ENCODE measurements at regions not wholly inside any gene's neighbourhood (a gene's known extent, or its start where the extent isn't known, plus 50 kb on each side); places are given as distances from the start of the nearest gene placed in this dataset.

GRCh38 chr2:215626063-215626462 lies 190.2 kb upstream of the FN1 start:
- H3K4me3 ChIP-seq (ENCODE audit: low read depth in 2 of 2, low read length in 1 of 2): no peak overlapping the region
- no peaks in the 10 kb centered on the region for H3K27me3 ChIP-seq (ENCODE audit: insufficient read depth)
- DNase-seq: no peak
- H4K20me1 ChIP-seq (ENCODE audit: insufficient read depth): no peaks in the 10 kb centered on the region
- no peak overlapping the region for H3K4me2 ChIP-seq
- CTCF ChIA-PET: no interaction called here
- H3F3A ChIP-seq (replicated peaks; ENCODE audit: insufficient read depth): peaks cover 3% of the 10 kb centered on the region
- H2AFZ ChIP-seq (ENCODE audit: low read depth): no peak overlapping the region
- POLR2A ChIA-PET: no interaction called here
- no peak for TF ChIP-seq GATA2 (CRISPR knock-in tag; IDR thresholded peaks at IDR 0.05)
- TF ChIP-seq RXRA (IDR thresholded peaks at IDR 0.05; ENCODE audit: borderline replicate concordance, low read depth): no peak
- no peak for TF ChIP-seq GABPA (IDR thresholded peaks at IDR 0.05; ENCODE audit: low read depth)
- TF ChIP-seq POLR2AphosphoS5 (IDR thresholded peaks at IDR 0.05; ENCODE audit: low read depth, low read length): no peak
- no peak for TF ChIP-seq EP300 (IDR thresholded peaks at IDR 0.05; ENCODE audit: borderline replicate concordance in 1 of 2, low read depth in 1 of 2, low read length in 1 of 2)
- no peaks in the 10 kb centered on the region for H3K9me2 ChIP-seq
- no peak overlapping the region for H3K27ac ChIP-seq (ENCODE audit: low read depth in 2 of 2, low read length in 1 of 2)
- H3K9me3 ChIP-seq: no peaks in the 10 kb centered on the region
- 92% methylated on average over 1 of the region's 1 CpG for WGBS (ENCODE audit: low lambda C conversion rate)
- no peaks in the 10 kb centered on the region for H3K36me3 ChIP-seq (replicated peaks in 1 of 2; ENCODE audit: control insufficient read depth in 1 of 2, insufficient read depth in 2 of 2, low read length in 1 of 2)
- no peaks in the 10 kb centered on the region for H3K79me2 ChIP-seq (ENCODE audit: insufficient read depth)
- 0 out of 4 replicates have a peak, but pooled peaks cover 0 to 3% of the 10 kb centered on the region in 2 experiments for H3K4me1 ChIP-seq (ENCODE audit: control insufficient read depth in 1 of 2, insufficient read depth in 2 of 2, low read depth in 1 of 2, low read length in 1 of 2)
- no peak overlapping the region for H3K9ac ChIP-seq

GRCh38 chr2:215625207-215625606 lies 189.3 kb upstream of the FN1 start:
- POLR2A ChIA-PET: no interaction called here

More at GRCh38 chr2:215625207-215625606, 189.3 kb upstream of the FN1 start:
- CTCF ChIA-PET: no interaction called here
- no peaks in the 10 kb centered on the region for H3K79me2 ChIP-seq (ENCODE audit: insufficient read depth)
- H3K27me3 ChIP-seq (ENCODE audit: insufficient read depth): no peaks in the 10 kb centered on the region
- H3K36me3 ChIP-seq (replicated peaks in 1 of 2; ENCODE audit: control insufficient read depth in 1 of 2, insufficient read depth in 2 of 2, low read length in 1 of 2): no peaks in the 10 kb centered on the region
- H3K9ac ChIP-seq: no peak overlapping the region
- H3K27ac ChIP-seq (ENCODE audit: low read depth in 2 of 2, low read length in 1 of 2): no peak overlapping the region
- H3K4me3 ChIP-seq (ENCODE audit: low read depth in 2 of 2, low read length in 1 of 2): no peak overlapping the region
- H2AFZ ChIP-seq (ENCODE audit: low read depth): no peak overlapping the region
- DNase-seq: no peak
- H3K9me2 ChIP-seq: no peaks in the 10 kb centered on the region
- no peak overlapping the region for H3K4me2 ChIP-seq
- peaks cover 3% of the 10 kb centered on the region for H3F3A ChIP-seq (replicated peaks; ENCODE audit: insufficient read depth)
- H3K9me3 ChIP-seq: no peaks in the 10 kb centered on the region
- H3K4me1 ChIP-seq (ENCODE audit: control insufficient read depth in 1 of 2, insufficient read depth in 2 of 2, low read depth in 1 of 2, low read length in 1 of 2): 0 out of 4 replicates have a peak, but pooled peaks cover 0 to 6% of the 10 kb centered on the region in 2 experiments
- TF ChIP-seq EP300 (IDR thresholded peaks at IDR 0.05; ENCODE audit: borderline replicate concordance in 1 of 2, low read depth in 1 of 2, low read length in 1 of 2) (no peak), NRF1 (IDR thresholded peaks at IDR 0.05; ENCODE audit: low read depth, low read length) (no peak), MXI1 (IDR thresholded peaks at IDR 0.05; ENCODE audit: low read depth, low read length) (no peak), EZH2phosphoT487 (IDR thresholded peaks at IDR 0.05; ENCODE audit: borderline replicate concordance, low read depth) (no peak), CHD2 (IDR thresholded peaks at IDR 0.05; ENCODE audit: low read length, partially characterized antibody) (no peak), TCF12 (IDR thresholded peaks at IDR 0.05) (no peak), USF1 (IDR thresholded peaks at IDR 0.05; ENCODE audit: borderline replicate concordance, low read depth) (no peak), TAF1 (IDR thresholded peaks at IDR 0.05; ENCODE audit: borderline replicate concordance, low read depth, low read length) (no peak), FOXM1 (IDR thresholded peaks at IDR 0.05; ENCODE audit: low read depth) (no peak), RAD21 (IDR thresholded peaks at IDR 0.05; ENCODE audit: low read length) (no peak), GABPA (IDR thresholded peaks at IDR 0.05; ENCODE audit: low read depth) (no peak), NFIC (IDR thresholded peaks at IDR 0.05; ENCODE audit: borderline replicate concordance) (no peak), GATA2 (CRISPR knock-in tag; IDR thresholded peaks at IDR 0.05) (no peak), SMC3 (IDR thresholded peaks at IDR 0.05; ENCODE audit: low read depth, low read length) (no peak), MEF2A (IDR thresholded peaks at IDR 0.05; ENCODE audit: borderline replicate concordance, low read depth) (no peak), FOSL2 (IDR thresholded peaks at IDR 0.05; ENCODE audit: borderline replicate concordance, low read depth) (no peak)
- TF ChIP-seq, protein P1, sequence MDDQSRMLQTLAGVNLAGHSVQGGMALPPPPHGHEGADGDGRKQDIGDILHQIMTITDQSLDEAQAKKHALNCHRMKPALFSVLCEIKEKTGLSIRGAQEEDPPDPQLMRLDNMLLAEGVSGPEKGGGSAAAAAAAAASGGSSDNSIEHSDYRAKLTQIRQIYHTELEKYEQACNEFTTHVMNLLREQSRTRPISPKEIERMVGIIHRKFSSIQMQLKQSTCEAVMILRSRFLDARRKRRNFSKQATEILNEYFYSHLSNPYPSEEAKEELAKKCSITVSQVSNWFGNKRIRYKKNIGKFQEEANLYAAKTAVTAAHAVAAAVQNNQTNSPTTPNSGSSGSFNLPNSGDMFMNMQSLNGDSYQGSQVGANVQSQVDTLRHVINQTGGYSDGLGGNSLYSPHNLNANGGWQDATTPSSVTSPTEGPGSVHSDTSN (IDR thresholded peaks at IDR 0.05): no peak
- TF ChIP-seq, protein P2, sequence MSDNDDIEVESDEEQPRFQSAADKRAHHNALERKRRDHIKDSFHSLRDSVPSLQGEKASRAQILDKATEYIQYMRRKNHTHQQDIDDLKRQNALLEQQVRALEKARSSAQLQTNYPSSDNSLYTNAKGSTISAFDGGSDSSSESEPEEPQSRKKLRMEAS (IDR thresholded peaks at IDR 0.05; ENCODE audit: low read depth): no peak
- TF ChIP-seq, protein P3, sequence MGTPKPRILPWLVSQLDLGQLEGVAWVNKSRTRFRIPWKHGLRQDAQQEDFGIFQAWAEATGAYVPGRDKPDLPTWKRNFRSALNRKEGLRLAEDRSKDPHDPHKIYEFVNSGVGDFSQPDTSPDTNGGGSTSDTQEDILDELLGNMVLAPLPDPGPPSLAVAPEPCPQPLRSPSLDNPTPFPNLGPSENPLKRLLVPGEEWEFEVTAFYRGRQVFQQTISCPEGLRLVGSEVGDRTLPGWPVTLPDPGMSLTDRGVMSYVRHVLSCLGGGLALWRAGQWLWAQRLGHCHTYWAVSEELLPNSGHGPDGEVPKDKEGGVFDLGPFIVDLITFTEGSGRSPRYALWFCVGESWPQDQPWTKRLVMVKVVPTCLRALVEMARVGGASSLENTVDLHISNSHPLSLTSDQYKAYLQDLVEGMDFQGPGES (IDR thresholded peaks at IDR 0.05; ENCODE audit: low read depth, low read length): no peak
- TF ChIP-seq, protein P4, sequence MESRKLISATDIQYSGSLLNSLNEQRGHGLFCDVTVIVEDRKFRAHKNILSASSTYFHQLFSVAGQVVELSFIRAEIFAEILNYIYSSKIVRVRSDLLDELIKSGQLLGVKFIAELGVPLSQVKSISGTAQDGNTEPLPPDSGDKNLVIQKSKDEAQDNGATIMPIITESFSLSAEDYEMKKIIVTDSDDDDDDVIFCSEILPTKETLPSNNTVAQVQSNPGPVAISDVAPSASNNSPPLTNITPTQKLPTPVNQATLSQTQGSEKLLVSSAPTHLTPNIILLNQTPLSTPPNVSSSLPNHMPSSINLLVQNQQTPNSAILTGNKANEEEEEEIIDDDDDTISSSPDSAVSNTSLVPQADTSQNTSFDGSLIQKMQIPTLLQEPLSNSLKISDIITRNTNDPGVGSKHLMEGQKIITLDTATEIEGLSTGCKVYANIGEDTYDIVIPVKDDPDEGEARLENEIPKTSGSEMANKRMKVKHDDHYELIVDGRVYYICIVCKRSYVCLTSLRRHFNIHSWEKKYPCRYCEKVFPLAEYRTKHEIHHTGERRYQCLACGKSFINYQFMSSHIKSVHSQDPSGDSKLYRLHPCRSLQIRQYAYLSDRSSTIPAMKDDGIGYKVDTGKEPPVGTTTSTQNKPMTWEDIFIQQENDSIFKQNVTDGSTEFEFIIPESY (IDR thresholded peaks at IDR 0.05; ENCODE audit: borderline replicate concordance, low read depth): no peak
- WGBS (ENCODE audit: low lambda C conversion rate): 98% methylated on average over 2 of the region's 2 CpGs
- H4K20me1 ChIP-seq (ENCODE audit: insufficient read depth): no peaks in the 10 kb centered on the region

All from SK-N-SH (cell line).